DND-41 (cell line): ENCODE measurements at regions not wholly inside any gene's neighbourhood (a gene's known extent, or its start where the extent isn't known, plus 50 kb on each side); places are given as distances from the start of the nearest gene placed in this dataset.

Experiments
- ATAC-seq: fragments of 200-7000 bp; cut with Tn5 transposase; 3 replicates; pipeline ENCODE4 v1.9.1; 2021; ENCODE audit warnings: low read depth; ENCODE audit not compliant: insufficient read depth
- DNase-seq: peaks from one replicate; pipeline ENCODE4 v3.0.0-alpha.2; 2020
- H2AFZ ChIP-seq: 2 replicates; pipeline ENCODE4 v1.6.0; 2012; ENCODE audit warnings: low read depth, low read length
- H3K27ac ChIP-seq: 2 replicates; pipeline ENCODE4 v1.5.1; 2012; ENCODE audit warnings: low read length, inconsistent platforms
- H3K27me3 ChIP-seq: fragments of 200-600 bp; sonication (generic); 2 replicates; pipeline ENCODE4 v1.6.0; 2012; ENCODE audit warnings: low read length, mild to moderate bottlenecking, inconsistent platforms; ENCODE audit not compliant: insufficient read depth, poor library complexity
- H3K36me3 ChIP-seq: 2 replicates; pipeline ENCODE4 v1.5.1; 2012; ENCODE audit warnings: low read length, inconsistent platforms; ENCODE audit not compliant: insufficient read depth
- H3K4me1 ChIP-seq: 2 replicates; pipeline ENCODE4 v1.5.1; 2012; ENCODE audit warnings: mild to moderate bottlenecking, low read length; ENCODE audit not compliant: insufficient read depth
- H3K4me2 ChIP-seq: 2 replicates; pipeline ENCODE4 v1.6.0; 2012; ENCODE audit warnings: mild to moderate bottlenecking, moderate library complexity, low read length, inconsistent platforms; ENCODE audit not compliant: insufficient read depth
- H3K4me3 ChIP-seq, 2 experiments: fragments of 200-600 bp in 1 of 2; shearing (Covaris generic) in 1 of 2; 2 replicates each; pipeline ENCODE4 v1.5.1; 2012 to 2016; ENCODE audit warnings: inconsistent platforms in 2 of 2, low read length in 2 of 2, mild to moderate bottlenecking in 2 of 2, low read depth in 1 of 2, moderate library complexity in 1 of 2
- H3K79me2 ChIP-seq: 2 replicates; pipeline ENCODE4 v1.6.0; 2012; ENCODE audit warnings: low read length, inconsistent platforms; ENCODE audit not compliant: insufficient read depth
- H3K9ac ChIP-seq: 2 replicates; pipeline ENCODE4 v1.6.0; 2012; ENCODE audit warnings: low read depth, mild to moderate bottlenecking, inconsistent platforms, low read length, moderate library complexity
- H3K9me3 ChIP-seq: 2 replicates; pipeline ENCODE4 v1.5.1; 2012; ENCODE audit warnings: low read length, moderate library complexity, mild to moderate bottlenecking, inconsistent platforms; ENCODE audit not compliant: insufficient read depth, severe bottlenecking
- H4K20me1 ChIP-seq: 2 replicates; pipeline ENCODE4 v1.6.0; 2012; ENCODE audit warnings: low read length; ENCODE audit not compliant: insufficient read depth
- EZH2 ChIP-seq: IDR thresholded peaks from 3 replicates; pipeline ENCODE4 v1.6.1; 2012; ENCODE audit warnings: borderline replicate concordance, low read depth, mild to moderate bottlenecking, moderate library complexity, low read length, inconsistent platforms; ENCODE audit not compliant: severe bottlenecking
- TF ChIP-seq, protein P1 (sequence below): IDR thresholded peaks from 2 replicates; pipeline ENCODE4 v1.5.1; 2012; ENCODE audit warnings: borderline replicate concordance, low read length, moderate library complexity, mild to moderate bottlenecking; ENCODE audit not compliant: poor library complexity, severe bottlenecking; ENCODE audit errors: extremely low read depth

GRCh38 chr5:39896706-39897105 is 471.9 kb upstream of the DAB2 start:
- H3K79me2 ChIP-seq = no peaks in the 10 kb centered on the region

GRCh38 chr5:39896104-39896503 is 471.3 kb upstream of the DAB2 start:
- no peak overlapping the region for H3K27ac ChIP-seq

More at GRCh38 chr5:39896706-39897105, 471.9 kb upstream of the DAB2 start:
- Histone ChIP-seq H3K36me3 (no peaks in the 10 kb centered on the region), H3K4me3 (no peak overlapping the region), H3K4me1 (no peaks in the 10 kb centered on the region), H3K4me2 (no peak overlapping the region), H4K20me1 (no peaks in the 10 kb centered on the region), H2AFZ (no peak overlapping the region), H3K27me3 (no peaks in the 10 kb centered on the region), H3K27ac (no peak overlapping the region), H3K9ac (no peak overlapping the region), H3K9me3 (no peaks in the 10 kb centered on the region)
- TF ChIP-seq, protein P1, sequence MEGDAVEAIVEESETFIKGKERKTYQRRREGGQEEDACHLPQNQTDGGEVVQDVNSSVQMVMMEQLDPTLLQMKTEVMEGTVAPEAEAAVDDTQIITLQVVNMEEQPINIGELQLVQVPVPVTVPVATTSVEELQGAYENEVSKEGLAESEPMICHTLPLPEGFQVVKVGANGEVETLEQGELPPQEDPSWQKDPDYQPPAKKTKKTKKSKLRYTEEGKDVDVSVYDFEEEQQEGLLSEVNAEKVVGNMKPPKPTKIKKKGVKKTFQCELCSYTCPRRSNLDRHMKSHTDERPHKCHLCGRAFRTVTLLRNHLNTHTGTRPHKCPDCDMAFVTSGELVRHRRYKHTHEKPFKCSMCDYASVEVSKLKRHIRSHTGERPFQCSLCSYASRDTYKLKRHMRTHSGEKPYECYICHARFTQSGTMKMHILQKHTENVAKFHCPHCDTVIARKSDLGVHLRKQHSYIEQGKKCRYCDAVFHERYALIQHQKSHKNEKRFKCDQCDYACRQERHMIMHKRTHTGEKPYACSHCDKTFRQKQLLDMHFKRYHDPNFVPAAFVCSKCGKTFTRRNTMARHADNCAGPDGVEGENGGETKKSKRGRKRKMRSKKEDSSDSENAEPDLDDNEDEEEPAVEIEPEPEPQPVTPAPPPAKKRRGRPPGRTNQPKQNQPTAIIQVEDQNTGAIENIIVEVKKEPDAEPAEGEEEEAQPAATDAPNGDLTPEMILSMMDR = no peak
- no peak for TF ChIP-seq EZH2
- ATAC-seq (no peak), DNase-seq (no peak)

GRCh38 chr5:39892708-39893107 is 467.9 kb upstream of the DAB2 start:
- DNase-seq = no peak
- H3K9me3 ChIP-seq = no peaks in the 10 kb centered on the region
- no peaks in the 10 kb centered on the region for H3K36me3 ChIP-seq
- no peak overlapping the region for H2AFZ ChIP-seq
- no peak overlapping the region for H3K4me2 ChIP-seq
- no peak for ATAC-seq
- TF ChIP-seq EZH2 = no peak
- TF ChIP-seq, protein P1 = no peak
- H3K27ac ChIP-seq = no peak overlapping the region
- no peaks in the 10 kb centered on the region for H4K20me1 ChIP-seq
- no peak overlapping the region for H3K9ac ChIP-seq
- H3K79me2 ChIP-seq = no peaks in the 10 kb centered on the region
- no peaks in the 10 kb centered on the region for H3K27me3 ChIP-seq
- H3K4me3 ChIP-seq = no peak overlapping the region
- no peaks in the 10 kb centered on the region for H3K4me1 ChIP-seq

More at GRCh38 chr5:39896104-39896503, 471.3 kb upstream of the DAB2 start:
- Histone ChIP-seq H3K4me1 (no peaks in the 10 kb centered on the region), H3K4me3 (no peak overlapping the region), H3K79me2 (no peaks in the 10 kb centered on the region), H2AFZ (no peak overlapping the region), H3K4me2 (no peak overlapping the region), H4K20me1 (no peaks in the 10 kb centered on the region), H3K9me3 (no peaks in the 10 kb centered on the region), H3K27me3 (no peaks in the 10 kb centered on the region), H3K36me3 (no peaks in the 10 kb centered on the region), H3K9ac (no peak overlapping the region)
- DNase-seq (no peak), ATAC-seq (no peak)
- TF ChIP-seq EZH2 = no peak
- TF ChIP-seq, protein P1 = no peak

GRCh38 chr5:39891376-39891775 is 466.6 kb upstream of the DAB2 start:
- H3K36me3 ChIP-seq = no peaks in the 10 kb centered on the region

More at GRCh38 chr5:39891376-39891775, 466.6 kb upstream of the DAB2 start:
- Histone ChIP-seq H3K79me2 (no peaks in the 10 kb centered on the region), H3K27ac (no peak overlapping the region), H3K4me3 (no peak overlapping the region), H4K20me1 (no peaks in the 10 kb centered on the region), H3K9me3 (no peaks in the 10 kb centered on the region), H3K4me2 (no peak overlapping the region), H3K27me3 (no peaks in the 10 kb centered on the region), H3K9ac (no peak overlapping the region), H2AFZ (no peak overlapping the region), H3K4me1 (no peaks in the 10 kb centered on the region)
- no peak for ATAC-seq
- DNase-seq = no peak
- TF ChIP-seq, protein P1 = no peak
